ENCODE measurements at regions not wholly inside any gene's neighbourhood (a gene's known extent, or its start where the extent isn't known, plus 50 kb on each side); places are given as distances from the start of the nearest gene placed in this dataset.

- no CpG with 5 or more reads among the region's 2 CpGs for WGBS (ENCODE audit: insufficient coverage, insufficient read length)
- Histone ChIP-seq H3K36me3 (ENCODE audit: control insufficient read depth, insufficient read depth, low read length) (no peaks in the 10 kb centered on the region), H3K9me3 (ENCODE audit: control insufficient read depth, insufficient read depth, low read length) (no peaks in the 10 kb centered on the region), H3K27ac (ENCODE audit: low read length) (no peak overlapping the region), H3K27me3 (ENCODE audit: control insufficient read depth, insufficient read depth, low read length) (no peaks in the 10 kb centered on the region), H3K4me1 (ENCODE audit: control insufficient read depth, insufficient read depth, low read length) (no peaks in the 10 kb centered on the region), H3K4me3 (ENCODE audit: low read length) (no peak overlapping the region)
- no peak for DNase-seq (ENCODE audit: low read depth, low spot score)
Observed at GRCh38 chr2:82508702-82509101, 1950.4 kb downstream of the SUCLG1 start.

- WGBS (ENCODE audit: insufficient coverage, insufficient read length): no CpG with 5 or more reads among the region's 11 CpGs
- Histone ChIP-seq H3K9me3 (ENCODE audit: control insufficient read depth, insufficient read depth, low read length) (no peaks in the 10 kb centered on the region), H3K27me3 (ENCODE audit: control insufficient read depth, insufficient read depth, low read length) (no peaks in the 10 kb centered on the region)
Observed at GRCh38 chr2:82507657-82508056, 1951.4 kb downstream of the SUCLG1 start.

GRCh38 chr2:82501217-82501616, 1957.9 kb downstream of the SUCLG1 start:
- no peak for DNase-seq (ENCODE audit: low read depth, low spot score)
- no peaks in the 10 kb centered on the region for H3K4me1 ChIP-seq (ENCODE audit: control insufficient read depth, insufficient read depth, low read length)
- no peaks in the 10 kb centered on the region for H3K9me3 ChIP-seq (ENCODE audit: control insufficient read depth, insufficient read depth, low read length)
- no peaks in the 10 kb centered on the region for H3K27me3 ChIP-seq (ENCODE audit: control insufficient read depth, insufficient read depth, low read length)
- H3K4me3 ChIP-seq (ENCODE audit: low read length): no peak overlapping the region
- WGBS (ENCODE audit: insufficient coverage, insufficient read length): no CpG with 5 or more reads among the region's 4 CpGs
- H3K36me3 ChIP-seq (ENCODE audit: control insufficient read depth, insufficient read depth, low read length): no peaks in the 10 kb centered on the region
- no peak overlapping the region for H3K27ac ChIP-seq (ENCODE audit: low read length)

More at GRCh38 chr2:82507657-82508056, 1951.4 kb downstream of the SUCLG1 start:
- DNase-seq (ENCODE audit: low read depth, low spot score): no peak
- Histone ChIP-seq H3K36me3 (ENCODE audit: control insufficient read depth, insufficient read depth, low read length) (no peaks in the 10 kb centered on the region), H3K4me1 (ENCODE audit: control insufficient read depth, insufficient read depth, low read length) (no peaks in the 10 kb centered on the region), H3K4me3 (ENCODE audit: low read length) (no peak overlapping the region), H3K27ac (ENCODE audit: low read length) (no peak overlapping the region)

- WGBS (ENCODE audit: insufficient coverage, insufficient read length): no CpG with 5 or more reads among the region's 6 CpGs
- no peaks in the 10 kb centered on the region for H3K27me3 ChIP-seq (ENCODE audit: control insufficient read depth, insufficient read depth, low read length)
- no peak overlapping the region for H3K27ac ChIP-seq (ENCODE audit: low read length)
- no peaks in the 10 kb centered on the region for H3K4me1 ChIP-seq (ENCODE audit: control insufficient read depth, insufficient read depth, low read length)
- no peaks in the 10 kb centered on the region for H3K9me3 ChIP-seq (ENCODE audit: control insufficient read depth, insufficient read depth, low read length)
- H3K4me3 ChIP-seq (ENCODE audit: low read length): no peak overlapping the region
- DNase-seq (ENCODE audit: low read depth, low spot score): no peak
- no peaks in the 10 kb centered on the region for H3K36me3 ChIP-seq (ENCODE audit: control insufficient read depth, insufficient read depth, low read length)
Observed at GRCh38 chr2:82498777-82499443, 1960.2 kb downstream of the SUCLG1 start.

GRCh38 chr2:82494739-82495138, 1964.3 kb downstream of the SUCLG1 start:
- Histone ChIP-seq H3K36me3 (ENCODE audit: control insufficient read depth, insufficient read depth, low read length) (no peaks in the 10 kb centered on the region), H3K9me3 (ENCODE audit: control insufficient read depth, insufficient read depth, low read length) (no peaks in the 10 kb centered on the region), H3K4me1 (ENCODE audit: control insufficient read depth, insufficient read depth, low read length) (no peaks in the 10 kb centered on the region), H3K27ac (ENCODE audit: low read length) (no peak overlapping the region), H3K27me3 (ENCODE audit: control insufficient read depth, insufficient read depth, low read length) (no peaks in the 10 kb centered on the region), H3K4me3 (ENCODE audit: low read length) (no peak overlapping the region)
- no peak for DNase-seq (ENCODE audit: low read depth, low spot score)
- WGBS (ENCODE audit: insufficient coverage, insufficient read length): no CpG with 5 or more reads among the region's 5 CpGs

- no CpG with 5 or more reads among the region's 1 CpG for WGBS (ENCODE audit: insufficient coverage, insufficient read length)
- no peak for DNase-seq (ENCODE audit: low read depth, low spot score)
- no peaks in the 10 kb centered on the region for H3K9me3 ChIP-seq (ENCODE audit: control insufficient read depth, insufficient read depth, low read length)
Observed at GRCh38 chr2:82491591-82491990, 1967.5 kb downstream of the SUCLG1 start.

GRCh38 chr2:82487354-82487753, 1971.7 kb downstream of the SUCLG1 start:
- DNase-seq (ENCODE audit: low read depth, low spot score): no peak
- WGBS (ENCODE audit: insufficient coverage, insufficient read length): no CpG with 5 or more reads among the region's 3 CpGs
- no peaks in the 10 kb centered on the region for H3K4me1 ChIP-seq (ENCODE audit: control insufficient read depth, insufficient read depth, low read length)
- no peaks in the 10 kb centered on the region for H3K27me3 ChIP-seq (ENCODE audit: control insufficient read depth, insufficient read depth, low read length)
- H3K9me3 ChIP-seq (ENCODE audit: control insufficient read depth, insufficient read depth, low read length): no peaks in the 10 kb centered on the region
- H3K36me3 ChIP-seq (ENCODE audit: control insufficient read depth, insufficient read depth, low read length): no peaks in the 10 kb centered on the region
- no peak overlapping the region for H3K4me3 ChIP-seq (ENCODE audit: low read length)
- H3K27ac ChIP-seq (ENCODE audit: low read length): no peak overlapping the region

More at GRCh38 chr2:82491591-82491990, 1967.5 kb downstream of the SUCLG1 start:
- Histone ChIP-seq H3K27me3 (ENCODE audit: control insufficient read depth, insufficient read depth, low read length) (no peaks in the 10 kb centered on the region), H3K4me3 (ENCODE audit: low read length) (no peak overlapping the region), H3K27ac (ENCODE audit: low read length) (no peak overlapping the region), H3K36me3 (ENCODE audit: control insufficient read depth, insufficient read depth, low read length) (no peaks in the 10 kb centered on the region), H3K4me1 (ENCODE audit: control insufficient read depth, insufficient read depth, low read length) (no peaks in the 10 kb centered on the region)

GRCh38 chr2:82485701-82486100, 1973.4 kb downstream of the SUCLG1 start:
- Histone ChIP-seq H3K4me3 (ENCODE audit: low read length) (no peak overlapping the region), H3K4me1 (ENCODE audit: control insufficient read depth, insufficient read depth, low read length) (no peaks in the 10 kb centered on the region), H3K9me3 (ENCODE audit: control insufficient read depth, insufficient read depth, low read length) (no peaks in the 10 kb centered on the region), H3K36me3 (ENCODE audit: control insufficient read depth, insufficient read depth, low read length) (no peaks in the 10 kb centered on the region), H3K27me3 (ENCODE audit: control insufficient read depth, insufficient read depth, low read length) (no peaks in the 10 kb centered on the region), H3K27ac (ENCODE audit: low read length) (no peak overlapping the region)
- no peak for DNase-seq (ENCODE audit: low read depth, low spot score)
- no CpG with 5 or more reads among the region's 2 CpGs for whole genome bisulfite sequencing (ENCODE audit: insufficient coverage, insufficient read length)

GRCh38 chr2:82481207-82481606, 1977.9 kb downstream of the SUCLG1 start:
- DNase-seq (ENCODE audit: low read depth, low spot score): no peak
- Histone ChIP-seq H3K4me3 (ENCODE audit: low read length) (no peak overlapping the region), H3K9me3 (ENCODE audit: control insufficient read depth, insufficient read depth, low read length) (no peaks in the 10 kb centered on the region), H3K27me3 (ENCODE audit: control insufficient read depth, insufficient read depth, low read length) (no peaks in the 10 kb centered on the region), H3K4me1 (ENCODE audit: control insufficient read depth, insufficient read depth, low read length) (no peaks in the 10 kb centered on the region), H3K36me3 (ENCODE audit: control insufficient read depth, insufficient read depth, low read length) (no peaks in the 10 kb centered on the region), H3K27ac (ENCODE audit: low read length) (no peak overlapping the region)
- WGBS (ENCODE audit: insufficient coverage, insufficient read length): no CpG with 5 or more reads among the region's 2 CpGs

GRCh38 chr2:82478641-82479040, 1980.4 kb downstream of the SUCLG1 start:
- H3K4me3 ChIP-seq (ENCODE audit: low read length): no peak overlapping the region
- no peak overlapping the region for H3K27ac ChIP-seq (ENCODE audit: low read length)
- no peak for DNase-seq (ENCODE audit: low read depth, low spot score)
- no CpG with 5 or more reads among the region's 2 CpGs for WGBS (ENCODE audit: insufficient coverage, insufficient read length)
- no peaks in the 10 kb centered on the region for H3K4me1 ChIP-seq (ENCODE audit: control insufficient read depth, insufficient read depth, low read length)
- no peaks in the 10 kb centered on the region for H3K9me3 ChIP-seq (ENCODE audit: control insufficient read depth, insufficient read depth, low read length)
- H3K36me3 ChIP-seq (ENCODE audit: control insufficient read depth, insufficient read depth, low read length): no peaks in the 10 kb centered on the region
- H3K27me3 ChIP-seq (ENCODE audit: control insufficient read depth, insufficient read depth, low read length): no peaks in the 10 kb centered on the region

GRCh38 chr2:82476094-82476493, 1983.0 kb downstream of the SUCLG1 start:
- Histone ChIP-seq H3K9me3 (ENCODE audit: control insufficient read depth, insufficient read depth, low read length) (no peaks in the 10 kb centered on the region), H3K4me3 (ENCODE audit: low read length) (no peak overlapping the region), H3K27me3 (ENCODE audit: control insufficient read depth, insufficient read depth, low read length) (no peaks in the 10 kb centered on the region), H3K4me1 (ENCODE audit: control insufficient read depth, insufficient read depth, low read length) (no peaks in the 10 kb centered on the region), H3K36me3 (ENCODE audit: control insufficient read depth, insufficient read depth, low read length) (no peaks in the 10 kb centered on the region), H3K27ac (ENCODE audit: low read length) (no peak overlapping the region)
- WGBS (ENCODE audit: insufficient coverage, insufficient read length): no CpG with 5 or more reads among the region's 1 CpG
- no peak for DNase-seq (ENCODE audit: low read depth, low spot score)

All from iPS DF 6.9 (cell line).